Stimulated activated CD4-positive, alpha-beta T cell treated with anti-CD3 and anti-CD28 coated beads, Interleukin-4, amount 100 ng/mL, for 48 hours (primary cell): ENCODE measurements at regions not wholly inside any gene's neighbourhood (a gene's known extent, or its start where the extent isn't known, plus 50 kb on each side); places are given as distances from the start of the nearest gene placed in this dataset.

ENCODE experiments used
- DNase-seq, 2 donors: peaks; one replicate each; pipeline ENCODE4 v3.0.0-alpha.2; 2020; ENCODE audit warnings: low read depth in 2 of 2

DNA sequence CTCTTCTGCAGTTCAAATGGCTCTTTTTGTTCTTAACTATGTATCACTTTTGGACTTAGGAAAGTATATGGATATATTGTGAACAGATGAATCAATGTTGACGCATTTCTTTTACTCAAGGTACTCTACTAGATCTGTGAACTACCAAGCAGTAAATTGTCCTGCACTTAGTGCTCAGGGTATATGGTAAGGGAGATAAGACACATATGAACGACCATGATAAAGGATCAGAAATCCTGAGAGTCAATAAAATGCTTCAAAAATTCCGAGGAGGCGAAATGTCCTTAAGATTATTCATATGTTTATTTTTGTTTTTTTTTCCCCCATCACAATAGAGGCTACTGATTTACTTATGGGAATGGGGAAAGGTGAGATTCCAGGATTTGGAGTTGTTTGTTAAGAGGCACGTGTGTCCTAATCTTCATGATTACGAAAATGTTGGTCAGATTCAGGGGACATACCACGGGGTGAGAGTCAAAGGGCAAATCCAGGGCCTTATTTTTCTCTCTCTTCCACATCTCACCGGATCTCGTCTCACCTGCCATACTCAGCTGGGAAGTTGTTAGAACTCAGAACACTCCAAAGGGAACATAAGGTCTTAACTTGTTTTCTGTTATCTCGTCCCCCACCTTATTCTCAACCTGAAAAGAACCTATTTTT, 475.1 kb upstream of the TBL1XR1 start:
- DNase-seq = no peak

GRCh38 chr3:177673112-177673914, 476.0 kb upstream of the TBL1XR1 start:
- DNase-seq = no peak

- no peak for DNase-seq
These were observed 476.9 kb upstream of the TBL1XR1 start for GRCh38 chr3:177674186-177674585.

DNA sequence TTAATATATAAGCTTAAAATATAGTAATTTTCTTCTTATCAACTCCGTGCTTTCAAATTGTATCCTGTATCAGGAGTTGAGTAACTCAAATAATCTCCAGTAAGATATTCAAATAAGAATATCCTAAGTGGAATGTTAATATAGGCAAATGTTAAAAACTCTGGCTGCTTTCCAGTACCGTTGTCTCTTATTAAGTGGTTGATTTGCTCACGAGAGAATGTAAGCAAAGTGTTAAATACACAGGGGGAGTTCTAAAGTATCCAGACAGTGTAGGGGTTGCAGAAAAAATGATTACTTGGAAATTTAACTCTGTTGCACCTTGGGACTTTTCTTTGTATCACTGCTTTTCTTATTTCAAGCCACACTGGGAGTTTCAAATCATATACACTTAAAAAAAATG, 478.9 kb upstream of the TBL1XR1 start:
- no peak for DNase-seq

- no peak for DNase-seq
These were observed 479.8 kb upstream of the TBL1XR1 start for GRCh38 chr3:177676947-177677587.

DNA sequence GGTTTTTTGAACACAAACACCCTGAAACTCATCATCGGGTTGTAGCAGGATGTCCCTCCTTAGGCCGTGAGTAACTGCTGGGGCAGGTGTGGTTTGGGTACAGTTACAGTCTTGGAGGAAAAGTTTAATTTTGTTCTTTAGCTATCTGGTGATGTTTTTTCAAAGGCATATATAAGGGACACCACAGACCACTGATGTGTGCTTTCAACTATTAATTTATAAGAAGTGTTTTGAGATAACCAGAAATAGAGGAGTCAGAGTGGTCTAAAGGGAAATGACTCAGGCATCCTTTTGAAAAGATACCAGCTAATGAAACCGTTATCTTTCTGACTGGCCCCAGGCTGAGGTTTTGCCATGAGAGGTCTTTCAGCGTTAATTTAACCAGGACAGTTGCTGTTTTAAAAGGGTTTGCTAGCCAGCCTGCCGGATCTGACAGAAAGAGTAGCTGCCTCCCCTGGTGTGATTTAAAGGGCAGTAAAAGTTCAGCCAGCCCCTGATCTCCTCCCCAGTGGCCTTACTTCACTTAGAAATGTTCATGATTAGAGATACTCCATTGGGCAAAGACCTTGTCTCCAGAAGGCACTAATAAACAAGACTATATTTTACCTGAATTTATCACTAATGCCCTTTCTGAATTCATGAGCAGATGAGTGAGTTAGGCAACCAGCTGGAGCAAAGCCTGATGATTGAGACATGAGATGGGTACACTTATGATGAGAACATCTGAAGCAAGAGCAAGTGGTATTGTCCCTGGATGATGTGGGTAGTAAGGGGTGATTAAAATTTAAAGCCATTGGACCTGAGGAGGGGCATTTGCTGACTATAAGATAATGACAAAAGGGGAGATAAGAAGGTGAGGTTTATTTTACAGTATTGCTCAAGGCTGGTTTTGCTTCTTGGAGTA, 482.5 kb upstream of the TBL1XR1 start:
- peak in 1 of 2 donors; percentile 14 for DNase-seq

- no peak for DNase-seq
These were observed 483.2 kb upstream of the TBL1XR1 start for GRCh38 chr3:177680472-177680821.

GRCh38 chr3:177681156-177681555, 483.9 kb upstream of the TBL1XR1 start:
- no peak for DNase-seq

DNA sequence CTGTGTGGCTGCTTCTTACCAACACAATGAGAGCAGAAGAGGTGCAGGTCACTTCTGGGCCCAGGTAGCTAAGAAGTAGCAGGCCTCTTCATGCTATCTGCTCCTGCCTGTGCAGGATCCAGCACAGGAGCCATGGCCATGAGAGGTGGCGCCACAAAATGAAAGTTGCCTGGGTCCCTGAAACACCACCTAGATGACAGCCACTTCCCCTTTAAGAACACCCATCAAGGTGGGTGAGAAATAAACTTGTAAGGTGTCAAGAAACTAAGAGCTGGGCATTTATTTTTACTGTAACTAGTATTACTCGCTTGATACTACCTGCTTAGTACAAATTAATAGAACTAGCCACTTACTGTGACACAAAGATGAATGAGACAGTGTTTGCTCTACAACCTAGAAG, 484.6 kb upstream of the TBL1XR1 start:
- DNase-seq = no peak

DNA sequence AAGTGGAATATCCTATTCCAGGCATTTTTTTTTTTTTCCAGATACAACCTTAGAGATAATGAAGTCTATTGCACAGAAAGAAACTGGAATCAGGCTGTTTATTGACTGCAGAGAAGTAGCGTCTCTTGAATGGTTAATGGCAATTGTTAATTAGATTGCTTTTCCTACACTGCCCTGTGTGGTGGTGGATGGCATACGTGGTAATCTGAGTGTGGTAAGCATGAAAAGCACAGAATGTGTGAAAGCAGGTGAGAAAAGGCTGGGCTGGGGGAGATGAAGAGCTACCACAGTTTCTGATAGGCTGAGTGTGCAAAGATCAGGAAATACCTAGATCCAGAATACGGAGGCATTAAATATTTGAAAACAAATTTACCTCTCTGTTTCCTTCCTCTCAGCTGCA, 486.3 kb upstream of the TBL1XR1 start:
- DNase-seq = no peak

DNA sequence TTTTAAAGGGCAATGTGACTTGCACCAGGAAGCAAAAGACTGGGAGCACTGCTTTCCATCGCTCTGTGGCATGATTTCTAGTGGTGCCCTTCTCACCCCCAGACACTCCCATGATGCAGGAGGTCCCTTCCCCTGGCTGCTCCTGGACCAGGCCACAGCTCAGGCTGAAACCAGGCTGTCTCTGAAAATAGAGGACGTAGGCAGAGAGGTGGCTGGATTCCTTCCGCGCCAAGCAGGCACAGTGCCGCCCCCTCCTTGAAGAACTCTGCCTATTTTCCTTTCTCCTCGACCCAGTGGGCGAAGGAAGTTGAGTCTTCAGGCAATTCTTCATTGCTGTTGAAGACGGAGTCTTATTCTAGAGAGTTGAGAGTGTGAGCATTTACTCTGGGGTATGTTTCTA, 489.4 kb upstream of the TBL1XR1 start:
- no peak for DNase-seq

- DNase-seq = no peak
These were observed 490.0 kb upstream of the TBL1XR1 start for GRCh38 chr3:177687291-177687690.

- no peak for DNase-seq
These were observed 490.9 kb upstream of the TBL1XR1 start for GRCh38 chr3:177688152-177688551.

DNA sequence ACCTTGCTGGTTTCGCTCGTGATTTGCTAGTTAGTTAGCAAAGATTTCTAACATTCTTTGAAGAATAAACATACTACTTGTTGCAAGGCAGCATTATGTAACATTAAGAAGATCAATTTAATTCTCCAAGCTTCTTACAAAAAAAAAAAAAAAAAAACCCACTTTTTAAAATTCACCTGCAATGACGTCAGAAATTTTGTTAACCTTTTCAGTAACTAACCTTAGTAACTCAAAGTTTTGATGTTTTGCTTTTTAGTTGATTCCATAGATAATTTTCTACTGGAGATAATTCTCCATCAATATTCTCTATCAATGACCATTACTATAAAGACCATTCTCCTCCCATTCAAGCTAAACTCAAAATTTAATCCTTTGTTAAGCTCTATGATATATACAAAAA, 491.8 kb upstream of the TBL1XR1 start:
- DNase-seq = no peak

DNA sequence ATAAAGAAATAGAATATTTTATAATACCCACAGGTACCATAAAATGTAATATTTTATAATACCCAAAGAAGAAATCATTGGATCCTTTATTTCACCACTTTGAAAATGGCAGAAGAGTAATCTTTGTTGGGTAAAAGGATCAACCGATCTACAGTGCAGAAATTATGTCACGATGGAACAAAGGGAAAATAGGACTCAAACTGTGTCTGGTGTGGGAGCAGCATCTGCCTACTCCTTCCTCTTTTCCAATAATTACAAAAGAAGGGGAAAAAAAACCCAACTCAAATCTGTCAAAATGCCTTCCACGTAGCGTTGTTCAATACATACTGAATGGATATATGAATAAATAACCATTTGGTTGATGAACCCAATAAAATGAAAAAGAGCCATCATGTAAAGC, 492.6 kb upstream of the TBL1XR1 start:
- no peak for DNase-seq

GRCh38 chr3:177690306-177690705, 493.0 kb upstream of the TBL1XR1 start:
- DNase-seq = no peak

DNA sequence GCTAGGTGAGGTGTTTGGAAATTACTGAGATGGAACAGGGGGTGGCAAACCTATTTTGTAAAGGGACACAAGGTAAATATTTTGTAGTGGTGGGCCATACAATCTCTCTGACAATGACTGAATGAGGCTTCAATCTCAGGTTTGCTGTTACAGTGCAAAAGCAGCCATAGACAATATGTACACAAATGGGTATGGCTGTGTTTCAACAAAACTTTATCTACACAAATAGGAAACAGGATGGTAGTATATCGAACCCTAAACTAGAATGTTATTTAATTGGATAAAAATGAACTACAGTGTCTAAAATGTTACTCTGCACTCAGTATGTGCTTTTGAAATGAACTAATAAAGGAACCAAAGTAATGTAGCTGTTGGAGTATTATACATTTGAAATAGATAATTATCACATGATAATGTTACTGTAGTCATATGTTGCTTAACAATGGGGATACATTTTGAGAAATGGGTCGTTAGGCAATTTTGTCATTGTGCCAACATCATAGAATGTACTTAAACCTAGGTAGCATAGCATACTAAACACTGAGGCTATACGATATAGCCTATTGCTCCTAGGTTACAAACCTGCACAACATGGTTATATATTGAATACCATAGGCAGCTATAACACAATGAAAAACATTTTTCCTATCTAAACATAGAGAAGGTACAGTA, 495.2 kb upstream of the TBL1XR1 start:
- DNase-seq = no peak

DNA sequence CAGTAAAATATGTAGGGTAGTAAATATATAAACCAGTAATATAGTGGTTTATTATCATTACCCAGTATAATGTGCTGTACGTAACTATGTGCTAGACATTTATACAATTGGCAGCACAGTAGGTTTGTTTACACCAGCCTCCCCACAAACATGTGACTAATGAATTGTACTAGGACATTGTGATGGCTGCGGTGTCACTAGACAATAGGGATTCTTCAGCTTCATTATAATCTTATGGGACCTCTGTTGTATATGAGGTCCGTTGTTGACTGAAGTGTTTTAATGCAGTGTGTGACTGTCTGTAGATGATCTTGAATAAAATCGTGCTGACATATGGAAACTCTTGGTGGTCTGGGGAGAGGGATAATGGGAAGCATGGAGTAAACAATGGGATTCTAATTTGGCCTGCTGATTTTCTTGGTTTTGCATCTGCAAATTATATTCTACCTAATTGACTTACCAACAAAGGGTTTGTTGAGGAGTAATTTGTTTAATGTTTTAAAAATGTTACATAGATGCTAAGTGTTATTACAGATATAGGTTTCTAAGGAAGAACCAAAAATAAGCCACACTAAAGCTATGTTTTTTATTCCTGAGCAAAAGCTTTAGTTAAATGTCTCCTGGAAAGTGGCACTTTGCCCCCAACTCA, 496.5 kb upstream of the TBL1XR1 start:
- no peak for DNase-seq

DNA sequence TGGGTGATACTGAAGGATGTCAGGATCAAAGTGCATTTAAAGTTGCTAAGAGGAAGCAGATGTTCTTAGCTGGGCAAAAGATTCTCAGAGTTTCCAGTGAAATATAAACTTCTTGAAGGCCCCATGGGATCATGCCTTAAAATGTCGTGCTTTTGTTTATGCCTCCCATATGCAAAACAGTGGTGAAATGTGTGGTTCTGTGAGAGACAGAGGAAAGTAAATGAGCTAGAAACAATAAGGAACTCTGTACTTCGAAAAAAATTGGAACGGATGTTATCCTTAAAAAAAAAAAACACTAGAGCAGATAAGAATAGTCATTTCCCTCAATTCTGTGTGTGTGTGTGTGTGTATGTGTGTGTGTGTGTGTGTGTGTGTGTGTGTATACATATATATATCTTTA, 497.0 kb upstream of the TBL1XR1 start:
- DNase-seq = no peak

- DNase-seq = no peak
These were observed 497.7 kb upstream of the TBL1XR1 start for GRCh38 chr3:177694951-177695350.

DNA sequence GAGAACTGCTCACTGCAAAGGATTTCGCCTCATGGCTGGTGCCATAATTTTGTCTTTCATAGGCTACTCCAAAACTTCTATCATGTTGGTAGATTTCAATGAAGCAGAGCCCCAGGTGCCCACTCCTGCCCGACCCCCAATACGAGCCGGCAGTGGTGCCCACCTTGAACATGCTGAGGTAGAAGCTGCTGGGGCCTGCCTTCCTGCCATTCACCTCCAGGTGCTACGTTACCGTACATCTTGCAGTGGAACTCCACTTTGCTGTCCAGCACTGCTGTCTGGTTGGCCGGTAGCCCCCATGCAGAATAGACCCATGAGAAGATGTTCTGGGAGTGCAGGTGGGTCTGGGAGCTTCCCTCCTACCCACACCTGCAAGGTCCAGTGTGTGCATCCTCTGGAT, 502.8 kb upstream of the TBL1XR1 start:
- DNase-seq = no peak
